ENCODE measurements at regions not wholly inside any gene's neighbourhood (a gene's known extent, or its start where the extent isn't known, plus 50 kb on each side); places are given as distances from the start of the nearest gene placed in this dataset.
"Not testable (repeated sequence)": the region's sequence is repeated elsewhere in the genome, so short reads cannot be mapped to it uniquely, and the experiment has no call there.

DNA sequence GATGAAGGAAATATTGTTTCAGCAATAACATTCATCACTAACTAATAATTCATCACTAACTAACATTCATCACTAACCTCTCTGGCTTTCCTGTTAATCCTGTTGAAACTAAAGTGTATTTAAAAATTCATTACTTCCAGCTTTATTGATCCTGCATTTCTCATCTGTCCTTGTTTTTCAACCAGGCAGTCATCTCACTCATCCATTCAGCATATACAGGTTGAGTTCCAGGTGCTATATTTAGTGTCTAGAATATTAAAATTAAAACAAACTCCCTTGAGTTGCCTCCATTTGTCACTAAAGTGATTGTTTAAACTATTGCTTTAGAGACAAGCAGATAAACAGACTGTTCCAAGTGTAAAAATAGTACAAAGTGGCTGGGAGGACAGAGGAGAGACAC is 58.1 kb downstream of the ATXN7L3B start:
- DNase-seq (no peak), ATAC-seq (no peak)
- intact Hi-C loops (cut with DNase I, micrococcal nuclease): no loop called here

DNA sequence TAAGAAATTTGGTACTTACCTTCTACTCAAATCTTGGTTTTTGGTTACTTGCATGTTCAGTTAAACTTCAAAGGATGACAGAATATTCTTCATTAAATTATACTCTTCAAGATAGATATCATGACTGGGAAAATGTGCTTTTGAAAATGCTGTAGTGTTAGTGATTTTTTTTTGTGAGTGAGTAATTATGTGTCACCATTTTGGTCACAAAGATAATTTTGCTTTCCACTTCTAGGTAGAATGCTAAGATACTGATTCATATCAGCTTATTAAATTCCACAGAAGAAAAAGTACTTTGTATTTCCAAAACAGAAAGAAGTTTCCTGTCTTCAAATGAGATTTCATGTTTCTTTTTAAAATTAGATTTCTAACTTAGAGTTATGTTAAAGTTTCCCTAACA is 61.2 kb downstream of the ATXN7L3B start:
- no peak for ATAC-seq
- no peak for DNase-seq
- intact Hi-C loops (cut with DNase I, micrococcal nuclease): no loop called here

DNA sequence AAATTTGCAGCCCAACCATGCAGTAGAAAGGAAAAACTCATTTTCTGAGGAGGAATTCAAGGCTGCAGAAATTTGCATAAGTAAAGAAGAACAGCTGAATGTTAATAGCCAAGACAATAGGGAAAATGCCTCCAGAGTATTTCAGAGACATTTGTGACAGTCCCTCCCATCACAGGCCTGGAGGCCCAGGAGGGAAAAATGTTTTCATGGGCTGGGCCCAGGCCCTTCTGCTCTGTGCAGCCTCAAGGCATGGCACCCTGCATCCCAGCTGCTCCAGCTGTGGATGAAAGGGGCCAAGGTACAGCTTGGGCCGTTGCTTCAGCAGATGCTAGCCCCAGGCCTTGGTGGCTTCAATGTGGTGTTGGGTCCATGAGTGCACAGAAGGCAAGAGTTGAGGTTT is 62.3 kb downstream of the ATXN7L3B start:
- no peak for DNase-seq
- no peak for ATAC-seq
- intact Hi-C loops (cut with DNase I, micrococcal nuclease): no loop called here

DNA sequence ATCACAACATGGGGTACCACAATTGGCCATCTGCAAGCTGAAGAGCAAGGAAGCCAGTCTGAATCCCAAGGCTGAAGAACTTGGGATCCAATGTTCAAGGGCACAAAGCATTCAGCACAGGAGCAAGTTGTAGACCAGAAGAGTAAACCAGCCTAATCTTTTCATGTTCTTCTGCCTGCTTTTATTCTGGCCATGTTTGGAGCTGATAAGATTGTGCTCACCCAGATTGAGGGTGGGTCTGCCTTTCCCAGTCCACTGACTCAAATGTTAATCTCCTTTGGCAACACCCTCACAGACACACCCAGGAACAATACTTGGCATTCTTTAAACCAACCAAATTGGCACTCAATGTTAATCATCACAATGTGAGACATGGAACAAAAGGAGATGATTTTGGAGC is 63.2 kb downstream of the ATXN7L3B start:
- ATAC-seq; intact Hi-C loops (cut with DNase I, micrococcal nuclease); DNase-seq: not testable (repeated sequence)

DNA sequence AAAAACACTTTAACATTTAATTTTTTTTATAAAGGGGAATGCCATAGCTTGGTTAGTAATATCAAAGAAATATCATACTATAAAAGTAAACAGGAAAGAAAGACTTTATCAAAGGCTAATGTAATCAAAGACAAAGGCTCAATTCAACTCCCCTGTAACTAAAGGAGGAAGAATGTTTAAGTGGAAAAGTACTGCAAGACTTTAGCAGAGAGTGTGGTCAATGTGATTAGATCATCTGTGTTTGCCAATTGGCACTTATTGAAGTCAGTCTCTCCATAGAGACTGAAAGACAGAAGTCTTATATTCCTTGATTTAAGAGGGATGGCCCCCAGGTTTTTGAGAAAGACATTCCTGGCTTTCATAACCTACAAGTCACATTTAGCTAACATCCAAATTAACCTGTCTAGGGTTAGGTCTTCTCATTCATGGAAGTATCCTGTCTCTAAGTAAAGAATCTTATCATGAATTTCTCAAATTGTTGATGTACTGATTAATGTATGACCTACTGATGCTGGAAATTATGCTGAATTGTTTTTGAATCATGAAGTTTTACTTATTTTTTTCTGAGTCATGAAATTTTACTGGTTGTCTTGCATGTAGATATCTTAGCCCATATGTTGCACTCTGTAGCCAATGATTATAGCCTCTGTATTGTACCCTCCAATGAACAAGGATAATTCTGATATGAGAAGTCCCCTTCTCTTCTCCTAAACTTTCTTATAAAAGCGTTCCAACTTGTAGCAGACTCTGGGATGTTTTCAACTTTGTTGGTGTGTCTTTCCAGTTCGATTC is 65.4 kb downstream of the ATXN7L3B start:
- intact Hi-C loops (cut with DNase I, micrococcal nuclease): no loop called here
- no peak for DNase-seq
- ATAC-seq: no peak

DNA sequence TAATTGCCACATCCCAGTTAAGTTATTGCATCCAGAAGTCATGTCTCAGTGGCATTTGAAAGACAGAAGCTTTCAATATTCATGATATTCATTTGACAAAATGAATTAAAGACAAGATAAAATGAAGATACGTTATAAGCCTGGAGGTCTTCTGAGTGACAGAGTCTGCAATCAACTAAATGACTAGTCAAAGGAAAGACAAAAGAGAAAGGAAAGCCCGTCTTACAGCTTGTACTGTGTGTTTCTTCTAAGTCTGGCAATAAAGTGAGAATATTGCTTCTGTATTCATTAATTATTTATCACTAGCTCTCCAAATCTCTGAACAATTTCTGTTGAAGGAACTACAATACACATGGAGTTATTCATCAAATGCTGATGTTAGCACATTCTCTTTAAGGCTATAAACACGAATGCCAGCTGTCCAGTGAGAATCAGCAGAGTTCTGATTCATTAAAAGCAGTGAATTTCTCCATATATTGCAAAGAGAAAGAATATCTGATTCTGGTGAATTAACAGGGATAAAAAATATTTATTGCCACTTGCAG is 70.7 kb downstream of the ATXN7L3B start:
- DNase-seq: no peak
- ATAC-seq: no peak
- intact Hi-C loops (cut with DNase I, micrococcal nuclease): no loop called here

DNA sequence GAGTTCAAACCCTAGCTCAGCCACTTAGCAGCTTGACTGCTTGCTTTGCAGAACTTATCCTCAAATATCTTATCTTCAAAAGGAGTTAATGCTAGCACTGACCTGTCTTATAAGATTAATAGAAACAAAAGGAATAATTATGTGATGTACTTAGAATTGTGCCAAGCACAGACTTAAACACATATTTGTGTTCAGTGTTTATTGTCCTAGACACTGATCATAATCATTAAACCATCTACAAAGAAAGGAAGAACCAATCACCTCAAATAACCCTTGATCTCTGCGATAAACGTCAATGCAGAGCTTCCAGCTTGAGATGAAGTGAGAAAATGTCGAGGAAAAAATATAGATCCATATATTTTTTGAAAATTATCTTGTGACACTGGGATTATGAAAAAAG is 73.1 kb downstream of the ATXN7L3B start:
- DNase-seq (no peak), ATAC-seq (no peak)
- intact Hi-C loops (cut with DNase I, micrococcal nuclease): no loop called here

DNA sequence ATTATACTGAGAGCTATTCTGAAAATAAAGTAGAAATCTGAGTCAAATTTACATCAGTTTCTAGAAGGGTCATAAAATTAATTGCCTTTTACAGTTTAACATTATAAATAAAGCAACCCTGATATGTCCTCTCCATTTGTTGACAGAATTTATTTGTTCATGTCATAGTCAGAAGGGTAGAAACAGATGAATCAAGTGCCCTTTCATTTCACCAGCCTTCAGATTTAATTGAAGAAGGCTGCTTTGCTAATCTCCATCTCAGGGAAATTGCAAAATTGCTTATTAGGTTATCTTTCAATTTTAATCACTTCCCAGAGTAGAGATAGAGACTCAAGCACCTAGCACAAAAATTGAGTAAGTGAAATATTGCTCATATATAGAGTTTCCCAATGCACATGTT is 76.8 kb downstream of the ATXN7L3B start:
- DNase-seq (no peak), ATAC-seq (no peak)
- intact Hi-C loops (cut with DNase I, micrococcal nuclease): no loop called here

DNA sequence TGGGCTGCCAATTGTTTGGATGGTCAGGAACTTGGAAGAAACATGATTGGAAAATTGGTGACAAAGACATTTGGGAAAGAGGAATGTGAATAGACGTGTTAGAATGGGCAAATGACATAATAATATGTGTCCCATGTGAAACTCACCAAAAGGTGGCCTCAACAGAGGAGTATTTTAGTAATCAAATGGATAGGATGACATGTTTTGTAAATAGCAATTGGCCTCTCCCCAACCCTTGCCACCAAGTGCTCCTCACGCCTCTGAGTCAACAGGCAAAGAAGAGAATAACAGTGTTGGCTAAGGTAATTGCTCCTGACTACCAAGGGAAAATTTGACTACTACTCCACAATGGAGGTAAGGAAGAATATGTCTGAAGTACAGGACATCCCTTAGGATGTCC is 81.4 kb downstream of the ATXN7L3B start:
- intact Hi-C loops (cut with DNase I, micrococcal nuclease): no loop called here
- DNase-seq: no peak
- ATAC-seq: no peak

DNA sequence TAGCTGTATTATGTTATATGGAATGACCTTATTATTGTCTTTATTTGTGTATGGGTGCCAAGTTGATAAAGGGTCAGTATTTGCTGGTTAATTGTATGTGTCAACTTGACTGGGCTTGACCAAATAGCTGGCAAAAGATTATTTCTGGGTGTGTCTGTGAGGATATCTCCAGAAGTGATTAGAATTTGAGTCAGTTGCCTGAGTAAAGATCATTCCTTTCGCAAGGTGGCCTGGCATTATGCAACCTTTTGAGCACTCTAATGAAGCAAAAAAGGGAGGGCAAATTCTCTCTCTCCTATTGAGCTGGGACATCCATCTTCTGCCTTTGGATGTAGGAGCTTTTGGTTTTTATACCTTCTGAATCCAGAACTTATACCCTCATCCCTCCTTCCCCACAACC is 82.2 kb downstream of the ATXN7L3B start:
- intact Hi-C loops (cut with DNase I, micrococcal nuclease): no loop called here
- no peak for DNase-seq
- ATAC-seq: no peak

DNA sequence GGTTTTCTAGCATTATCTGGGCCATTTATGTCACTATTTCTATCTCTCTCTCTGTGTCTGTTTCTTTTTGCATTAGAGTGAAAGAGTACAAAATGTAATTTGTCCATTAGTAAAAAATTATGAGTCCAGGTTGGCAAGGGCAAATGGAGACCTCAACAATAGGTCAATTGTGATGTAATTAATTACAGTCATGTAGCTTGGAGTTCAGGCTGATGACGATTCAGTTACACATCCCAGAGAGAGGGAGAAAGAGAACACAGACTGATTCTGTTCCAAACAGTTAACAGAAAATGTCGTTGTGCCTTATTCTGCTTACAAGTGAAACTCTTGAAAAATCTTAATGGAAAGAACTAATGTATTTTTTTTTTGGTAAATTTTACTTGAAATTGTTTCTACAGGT is 83.3 kb downstream of the ATXN7L3B start:
- DNase-seq: no peak
- intact Hi-C loops (cut with DNase I, micrococcal nuclease): no loop called here
- no peak for ATAC-seq

DNA sequence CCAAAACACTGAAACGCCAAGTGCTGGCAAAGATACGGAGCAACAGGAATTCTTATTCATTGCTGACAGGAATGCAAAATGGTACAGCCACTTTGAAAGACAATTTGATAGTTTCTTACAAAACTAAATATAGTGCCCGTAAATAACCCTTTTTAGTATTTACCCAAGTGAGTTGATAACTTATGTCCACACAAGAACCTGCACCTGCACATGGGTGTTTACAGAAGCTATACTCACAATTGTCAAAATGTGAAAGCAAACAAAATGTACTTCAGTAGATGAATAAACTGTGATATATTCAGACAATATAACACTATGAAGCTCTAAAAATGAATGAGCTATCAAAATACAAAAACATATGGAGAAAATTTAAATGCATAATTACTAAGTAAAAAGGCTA is 86.6 kb downstream of the ATXN7L3B start:
- ATAC-seq (no peak), DNase-seq (no peak)
- intact Hi-C loops (cut with DNase I, micrococcal nuclease): no loop called here

DNA sequence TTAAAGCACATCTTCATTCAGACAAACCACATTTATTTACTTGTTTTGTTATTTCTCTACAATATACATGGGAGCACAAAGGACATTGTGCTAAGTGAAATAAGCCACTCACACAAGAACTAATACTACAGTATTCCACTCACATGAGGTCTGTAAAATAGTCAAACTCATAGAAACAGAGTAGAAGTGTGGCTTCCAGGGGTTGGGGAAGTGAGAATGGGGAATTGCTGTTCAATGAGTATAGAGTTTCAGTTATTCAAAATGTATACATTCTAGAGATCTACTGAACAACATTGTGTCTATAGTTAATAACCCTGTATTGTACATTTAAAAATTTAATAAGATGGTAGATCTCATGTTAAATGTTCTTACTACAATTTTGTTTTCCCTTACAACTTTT is 88.8 kb downstream of the ATXN7L3B start:
- DNase-seq (no peak), ATAC-seq (no peak)
- intact Hi-C loops (cut with DNase I, micrococcal nuclease): no loop called here

DNA sequence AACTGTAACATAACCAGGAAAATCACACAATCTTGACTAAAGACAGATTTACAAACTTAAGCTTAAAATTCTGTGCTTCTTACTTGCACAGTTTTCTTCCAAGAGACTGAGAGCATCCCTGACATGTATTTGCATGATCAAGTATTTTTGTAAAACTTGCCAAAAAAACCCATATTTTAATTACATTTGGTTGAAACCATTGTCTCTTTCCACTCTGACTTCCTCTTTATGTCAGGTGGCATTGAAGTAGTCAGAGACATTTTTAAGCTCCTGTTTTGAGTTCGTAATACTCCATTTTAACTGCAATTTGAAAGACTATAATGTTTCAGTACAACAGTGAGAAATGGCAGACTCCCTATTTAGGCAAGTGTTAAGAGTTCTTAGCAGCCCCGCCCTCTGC is 103.6 kb downstream of the ATXN7L3B start:
- ATAC-seq (no peak), DNase-seq (no peak)
- intact Hi-C loops (cut with DNase I, micrococcal nuclease): no loop called here

DNA sequence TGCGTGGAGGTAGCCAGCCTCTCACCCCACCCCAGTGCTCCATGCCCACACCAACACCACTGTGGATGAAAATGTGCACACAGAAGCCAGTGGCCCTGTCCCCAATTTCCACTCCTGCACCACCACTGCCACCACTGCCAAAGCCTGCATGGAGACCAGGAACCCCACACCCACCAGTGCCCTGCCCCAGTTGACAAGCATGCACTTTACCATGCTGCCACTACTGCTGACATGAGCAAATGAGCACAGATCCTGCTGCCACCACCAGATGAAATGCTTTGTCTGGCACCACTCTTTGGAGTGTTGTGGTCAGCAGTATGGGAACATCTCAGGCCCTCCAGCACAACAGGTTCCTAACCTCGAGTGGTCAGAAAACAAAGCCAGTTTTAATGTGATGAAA is 104.1 kb downstream of the ATXN7L3B start:
- no peak for DNase-seq
- intact Hi-C loops (cut with DNase I, micrococcal nuclease): no loop called here
- ATAC-seq: no peak

DNA sequence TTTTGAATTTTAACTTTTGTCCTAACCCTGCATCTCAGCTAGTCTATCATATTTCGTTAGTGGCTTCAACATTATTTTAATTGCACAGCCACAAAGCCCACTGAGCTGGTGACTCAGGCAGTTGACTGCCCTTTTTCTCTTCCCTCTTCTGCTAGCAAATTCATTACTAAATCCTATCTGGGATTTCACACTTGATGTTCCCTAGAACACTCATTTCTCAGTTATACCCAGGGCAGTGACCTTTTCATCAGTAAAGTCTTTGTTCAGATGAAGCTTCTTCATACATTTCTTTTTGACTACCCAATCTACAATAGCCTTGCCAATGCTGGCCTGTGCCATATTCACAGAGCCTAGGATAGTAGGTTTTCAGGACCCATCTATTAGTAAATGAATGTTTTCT is 107.0 kb downstream of the ATXN7L3B start:
- intact Hi-C loops (cut with DNase I, micrococcal nuclease): no loop called here
- ATAC-seq (no peak), DNase-seq (no peak)

DNA sequence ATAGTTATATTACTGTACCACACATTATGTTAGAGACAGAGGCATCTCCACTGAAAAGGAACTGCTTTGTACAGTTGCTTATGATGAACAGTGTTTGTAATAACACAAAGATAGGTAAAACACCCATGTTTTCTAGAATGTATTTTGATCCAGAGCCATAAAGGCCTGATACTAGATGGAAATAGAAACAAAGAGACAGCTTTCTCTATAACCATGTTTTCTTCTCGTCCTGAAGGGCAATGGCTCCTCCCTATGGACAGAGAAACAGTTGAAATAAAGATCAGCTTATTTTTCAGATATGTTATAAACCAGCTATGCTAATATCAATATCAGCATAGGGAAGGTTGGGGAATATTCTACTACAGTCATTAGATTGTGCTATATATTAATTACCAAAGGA is 109.2 kb downstream of the ATXN7L3B start:
- intact Hi-C loops (cut with DNase I, micrococcal nuclease): no loop called here
- DNase-seq (no peak), ATAC-seq (no peak)

DNA sequence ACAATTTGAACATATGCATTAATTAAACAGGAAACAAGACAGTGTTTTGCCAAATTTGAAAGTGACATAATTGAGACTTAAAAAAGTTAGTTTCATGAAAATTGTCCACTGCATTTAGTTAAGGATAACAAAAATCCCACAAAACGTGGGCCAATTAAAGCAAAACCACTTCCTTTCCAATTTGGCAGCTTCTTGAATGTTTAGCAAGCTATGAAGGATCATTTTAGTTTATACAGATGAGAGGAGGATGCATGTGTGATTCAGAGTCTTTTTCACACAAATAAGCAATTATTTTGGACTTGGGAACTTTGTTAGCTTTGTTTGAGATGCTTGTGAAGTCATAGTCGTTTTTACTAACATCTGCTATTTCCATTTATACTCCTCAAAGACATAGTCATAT is 109.6 kb downstream of the ATXN7L3B start:
- intact Hi-C loops (cut with DNase I, micrococcal nuclease): no loop called here
- ATAC-seq: no peak
- no peak for DNase-seq

DNA sequence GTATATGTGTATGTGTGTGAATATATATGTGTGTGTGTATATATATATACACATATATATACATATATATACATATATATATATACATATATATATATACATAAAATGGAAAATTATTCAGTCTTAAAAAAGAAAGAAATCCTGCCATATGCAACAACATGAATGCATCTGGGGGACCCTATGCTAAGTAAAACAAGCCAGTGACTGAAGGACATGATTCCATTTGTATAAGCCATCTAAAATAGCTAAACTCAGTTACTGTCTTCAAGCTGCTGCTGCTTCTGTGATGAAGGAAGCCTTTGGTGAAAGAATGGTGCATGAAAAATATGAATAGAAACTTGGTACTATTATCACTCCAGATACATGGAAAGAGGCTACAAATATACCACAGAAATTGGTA is 118.6 kb downstream of the ATXN7L3B start:
- ATAC-seq (no peak), DNase-seq (no peak)
- intact Hi-C loops (cut with DNase I, micrococcal nuclease): no loop called here

DNA sequence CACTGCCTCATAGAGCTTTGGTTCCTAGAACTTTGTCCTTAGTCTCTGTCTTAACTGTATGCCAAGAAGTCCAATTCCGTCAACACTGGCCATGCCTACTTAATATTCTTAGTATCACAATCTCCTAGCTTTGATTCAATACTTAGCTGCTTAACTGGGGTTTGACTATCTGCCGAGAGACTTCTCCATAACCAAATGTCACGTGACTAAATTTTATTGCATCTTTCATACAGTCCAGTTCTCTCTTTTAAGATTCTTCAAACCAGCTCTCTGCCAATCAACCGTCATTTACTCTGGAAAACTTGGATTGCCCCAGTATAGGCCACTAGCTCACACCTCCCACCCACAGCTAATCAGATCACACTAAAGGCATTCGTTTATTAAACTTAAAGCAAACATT is 122.8 kb downstream of the ATXN7L3B start:
- intact Hi-C loops (cut with DNase I, micrococcal nuclease): no loop called here
- DNase-seq: no peak
- no peak for ATAC-seq

DNA sequence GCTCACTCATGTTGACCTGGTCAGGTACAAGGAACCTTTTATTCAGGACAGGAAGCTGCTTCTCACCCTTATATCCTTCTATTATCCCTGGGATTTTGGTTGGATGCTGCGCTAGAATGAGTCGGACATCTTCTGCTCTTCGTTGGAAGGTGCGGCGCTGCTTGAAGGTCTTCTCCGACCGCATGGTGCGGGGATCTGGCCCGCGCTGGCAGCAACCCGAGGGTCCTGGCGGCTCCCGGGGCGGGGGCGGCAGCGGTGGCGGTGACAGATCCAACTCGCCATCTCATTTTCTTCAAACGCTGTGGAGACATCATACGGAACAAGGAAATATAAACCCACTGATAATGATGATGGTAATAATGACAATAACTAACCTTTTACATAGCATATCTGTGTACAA is 126.3 kb downstream of the ATXN7L3B start:
- DNase-seq (no peak), ATAC-seq (no peak)
- intact Hi-C loops (cut with DNase I, micrococcal nuclease): no loop called here
